GM21367 (cell line): ENCODE measurements at regions not wholly inside any gene's neighbourhood (a gene's known extent, or its start where the extent isn't known, plus 50 kb on each side); places are given as distances from the start of the nearest gene placed in this dataset.
"Not testable (repeated sequence)": the region's sequence is repeated elsewhere in the genome, so short reads cannot be mapped to it uniquely, and the experiment has no call there.

Experiments used
- ATAC-seq: cut with Tn5 transposase; IDR thresholded peaks from one replicate; pipeline ENCODE4 v1.9.1; 2021; ENCODE audit not compliant: unreplicated experiment

DNA sequence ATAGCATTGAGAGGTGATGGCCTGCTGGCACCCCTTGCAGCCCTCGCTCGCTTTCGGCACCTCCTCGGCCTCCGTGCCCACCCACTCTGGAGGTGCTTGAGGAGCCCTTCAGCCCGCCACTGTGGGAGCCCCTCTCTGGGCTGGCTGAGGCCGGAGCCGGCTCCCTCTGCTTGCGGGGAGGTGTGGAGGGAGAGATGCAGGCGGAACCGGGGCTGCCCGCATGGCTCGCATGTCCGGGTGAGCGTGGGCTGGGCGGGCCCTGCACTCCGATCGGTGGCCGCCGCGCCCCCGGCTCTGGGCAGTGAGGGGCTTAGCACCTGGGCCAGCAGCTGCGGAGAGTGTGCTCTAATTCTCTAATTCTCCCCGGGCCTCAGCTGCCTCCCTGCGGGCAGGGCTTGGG, 101.1 kb downstream of the KIF4B start:
- ATAC-seq, result no peak

DNA sequence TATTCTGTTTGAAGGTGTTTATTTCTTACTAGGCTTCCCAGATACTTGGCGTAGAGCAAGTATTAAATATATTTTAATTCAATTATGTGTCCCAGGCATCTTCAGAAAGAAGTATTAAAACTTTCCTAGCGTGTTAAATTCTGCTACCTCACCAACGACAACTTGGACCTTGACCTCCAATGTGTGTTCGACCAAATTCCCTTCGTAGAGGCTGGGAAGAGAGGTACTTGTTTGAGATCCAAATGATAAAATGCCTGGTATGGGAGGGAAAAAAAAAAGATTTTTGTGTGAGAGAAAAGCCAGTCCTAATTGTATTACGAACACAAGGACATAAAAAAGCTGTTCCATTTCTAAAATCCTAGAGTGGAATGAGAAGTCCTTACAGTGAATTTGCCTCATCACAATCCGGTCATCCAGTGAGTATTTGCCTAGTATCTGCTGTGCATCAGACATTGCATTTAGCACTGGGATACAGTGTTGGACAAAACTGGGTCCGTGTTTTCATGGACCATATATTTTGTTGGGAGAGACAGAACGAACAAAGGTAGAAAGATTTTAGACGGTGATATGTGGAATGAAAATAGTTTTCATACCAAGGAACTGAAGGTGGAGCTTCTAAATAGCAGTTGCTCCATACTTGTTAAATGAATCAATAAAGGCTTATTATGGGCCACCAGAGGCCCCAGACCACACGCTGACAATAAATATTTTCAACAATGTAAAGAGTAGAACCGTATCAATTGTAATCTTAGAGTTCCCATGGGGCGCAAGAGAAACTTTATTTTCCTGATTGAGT, 103.1 kb downstream of the KIF4B start:
- ATAC-seq, result no peak

DNA sequence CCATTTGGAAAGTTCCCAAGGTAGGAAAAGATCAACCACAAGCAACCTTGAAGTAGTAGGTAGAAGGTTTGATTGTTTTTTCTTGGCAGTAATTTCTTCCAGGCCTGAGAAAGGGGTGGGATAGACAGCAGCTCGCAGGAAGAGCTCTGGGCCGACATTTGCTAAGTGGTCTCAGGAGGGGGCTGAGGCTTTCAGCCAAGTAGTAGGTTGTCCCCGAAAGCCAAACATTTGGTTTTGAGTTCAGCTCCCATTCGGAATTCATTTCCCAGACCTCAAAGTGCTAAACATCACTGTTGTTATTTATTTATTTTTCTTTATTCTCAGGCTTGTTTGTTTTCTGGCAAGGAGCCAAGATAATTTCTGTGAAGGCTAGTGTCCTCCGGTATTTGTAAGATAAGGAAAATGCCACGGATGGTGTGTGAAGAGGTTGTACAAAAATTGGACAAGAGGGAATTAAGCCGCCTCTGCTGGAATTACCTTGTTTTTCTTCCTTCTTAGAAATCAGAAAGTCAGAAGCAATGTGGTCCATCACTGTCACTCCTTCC, 112.1 kb downstream of the KIF4B start:
- ATAC-seq, result no peak

DNA sequence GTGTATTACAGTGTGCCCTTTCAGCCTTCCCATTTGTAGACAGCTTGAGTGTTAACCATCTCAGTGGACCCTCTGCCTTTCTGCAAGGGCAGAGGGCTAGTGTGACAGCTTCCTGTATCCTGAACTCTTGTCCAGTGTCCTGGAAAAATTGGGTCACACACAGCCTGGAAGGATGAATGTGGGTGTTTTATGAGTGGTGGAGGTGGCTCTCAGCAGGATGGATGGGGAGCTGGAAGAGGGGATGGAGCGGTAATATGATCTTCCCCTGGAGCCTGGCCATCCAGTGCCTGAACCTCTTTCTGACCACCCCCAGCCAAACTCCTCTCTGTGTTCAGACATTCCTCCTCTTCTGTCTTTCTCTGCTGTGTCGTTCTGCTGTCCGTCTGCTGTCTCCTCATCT, 113.0 kb downstream of the KIF4B start:
- ATAC-seq, result no peak

DNA sequence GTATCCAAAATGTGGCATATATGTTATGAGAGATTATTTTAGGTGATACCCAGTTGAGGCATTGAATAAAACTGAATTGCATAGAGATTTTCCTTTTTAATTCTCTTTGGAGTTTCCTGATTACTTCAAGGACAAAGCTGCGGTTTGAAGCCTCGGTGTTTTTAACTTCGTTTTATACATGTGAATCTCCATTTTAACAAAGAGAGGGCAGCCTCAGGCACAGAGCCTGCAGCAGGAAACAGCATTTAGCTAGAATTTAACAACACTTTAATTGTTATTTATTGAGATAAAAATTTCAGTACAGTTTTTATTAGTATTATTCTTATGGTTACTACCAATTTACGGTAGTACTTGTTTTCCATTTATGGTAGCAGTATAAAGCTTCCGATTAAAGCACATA, 114.0 kb downstream of the KIF4B start:
- no peak for ATAC-seq

DNA sequence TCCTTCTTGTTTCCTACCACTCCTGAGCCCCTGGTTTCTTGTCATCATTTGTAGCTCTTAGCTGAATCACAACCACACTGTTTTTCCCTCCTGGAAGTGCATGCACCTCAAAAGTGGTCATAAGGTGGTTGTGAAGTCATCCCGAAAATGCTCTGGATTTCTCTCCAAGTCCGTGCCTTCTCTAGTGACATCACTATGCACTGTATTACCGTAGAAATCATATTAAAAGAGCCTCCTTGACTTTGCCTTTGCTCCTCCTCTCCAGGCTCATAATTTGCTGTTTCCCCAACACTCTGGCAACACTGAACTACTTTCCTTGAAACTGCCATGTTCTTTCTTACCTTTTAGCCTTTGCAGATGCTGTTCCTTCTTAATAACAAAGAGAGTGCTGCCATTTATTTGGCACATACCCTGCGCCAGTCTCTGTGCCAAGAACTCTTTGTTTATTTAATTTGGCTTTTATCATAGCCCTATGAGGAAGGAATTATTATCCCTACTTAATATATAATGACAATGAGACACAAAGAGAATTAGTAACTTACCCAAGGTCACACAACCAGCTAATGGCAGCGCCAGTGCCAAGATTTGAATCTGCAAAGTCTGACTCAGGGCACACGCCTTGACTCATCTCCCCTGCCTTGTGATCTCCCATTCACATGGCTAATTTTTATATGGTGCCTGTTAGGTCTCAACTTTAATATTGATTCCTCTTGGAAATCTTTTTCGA, 115.4 kb downstream of the KIF4B start:
- no peak for ATAC-seq

DNA sequence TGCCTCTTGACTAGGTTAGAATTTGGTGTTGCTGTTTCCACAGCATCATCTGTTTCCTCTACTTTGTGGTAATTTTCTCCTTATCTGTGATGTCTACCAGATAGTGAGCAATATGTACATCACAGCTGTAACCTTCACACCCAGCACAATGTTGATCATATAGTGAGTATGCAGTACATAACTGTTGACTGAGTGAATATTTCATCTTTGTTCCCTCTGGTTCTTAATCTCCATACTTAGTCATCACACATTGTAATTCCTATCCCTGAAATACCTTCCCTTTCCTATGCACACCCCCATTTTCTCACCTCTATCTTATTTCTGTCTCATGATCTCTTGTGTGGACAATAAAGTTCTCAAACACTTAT, 115.9 kb downstream of the KIF4B start:
- no peak for ATAC-seq

DNA sequence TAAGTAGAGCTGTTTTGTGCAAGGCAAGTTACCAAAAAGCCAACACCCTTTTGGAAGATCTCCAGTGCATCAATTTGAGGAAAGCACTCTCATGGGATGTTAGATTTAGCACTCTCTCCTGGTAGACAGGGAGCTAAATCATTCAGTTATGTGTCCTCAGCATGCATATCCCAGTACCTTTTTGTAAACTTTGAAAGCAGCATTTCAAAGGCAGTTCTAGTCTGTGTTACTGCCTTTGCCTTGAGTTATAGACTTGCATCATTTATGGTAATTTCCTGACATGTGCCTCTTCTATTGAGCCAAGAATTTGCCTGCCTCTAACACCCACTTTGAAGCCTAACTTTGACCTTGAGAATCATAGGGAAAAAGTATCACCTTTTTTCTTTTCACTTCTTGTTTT, 120.6 kb downstream of the KIF4B start:
- ATAC-seq, result no peak

DNA sequence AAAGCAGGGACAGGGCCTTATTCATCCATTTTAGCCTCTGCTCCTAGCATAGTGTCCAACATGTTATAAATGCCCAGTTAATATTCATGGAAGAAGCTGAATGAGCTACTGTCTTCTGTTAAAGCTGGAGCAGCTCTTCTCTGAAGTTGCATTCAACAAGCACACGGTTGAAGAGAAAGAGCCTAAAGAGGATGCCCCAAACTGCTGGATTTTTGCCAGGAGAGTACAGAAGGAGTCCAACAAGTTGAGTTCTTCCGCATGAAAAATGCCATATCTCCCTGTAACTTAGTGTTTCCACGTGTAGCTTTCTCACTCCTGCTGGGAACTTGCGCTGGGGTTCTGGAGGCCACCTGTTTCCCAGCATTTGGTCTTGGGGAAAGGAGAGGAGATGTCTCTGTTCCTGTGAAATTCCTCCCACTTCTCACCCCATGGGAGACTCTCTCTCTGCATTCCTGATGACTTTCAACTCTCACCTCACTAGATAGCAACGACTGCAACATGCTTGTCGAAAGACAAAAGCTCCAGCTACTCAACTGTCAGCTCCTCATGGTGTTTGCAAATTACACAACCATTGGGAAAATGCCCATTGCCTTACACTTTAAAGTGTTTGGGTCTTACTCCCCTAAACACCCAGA, 122.8 kb downstream of the KIF4B start:
- no peak for ATAC-seq

DNA sequence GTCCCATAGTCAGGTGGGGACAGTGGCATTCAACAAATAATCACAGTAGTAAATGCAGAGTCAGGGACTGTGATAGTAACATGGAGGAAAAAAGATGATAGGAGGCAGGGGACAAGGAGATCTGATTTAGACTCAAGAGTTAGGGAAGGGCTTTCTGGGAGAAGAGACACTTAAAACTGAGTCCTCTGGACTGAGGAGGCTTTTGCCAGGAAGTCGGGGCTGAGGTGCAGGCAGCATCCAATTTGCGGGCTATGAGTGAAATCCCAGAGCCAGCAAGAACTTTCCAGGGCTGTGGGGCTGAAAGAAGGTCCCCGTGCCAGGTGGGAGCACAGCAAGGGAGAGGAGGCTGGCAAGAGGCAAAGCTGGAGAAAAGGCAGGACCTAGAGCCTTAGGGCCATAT, 124.1 kb downstream of the KIF4B start:
- no peak for ATAC-seq

DNA sequence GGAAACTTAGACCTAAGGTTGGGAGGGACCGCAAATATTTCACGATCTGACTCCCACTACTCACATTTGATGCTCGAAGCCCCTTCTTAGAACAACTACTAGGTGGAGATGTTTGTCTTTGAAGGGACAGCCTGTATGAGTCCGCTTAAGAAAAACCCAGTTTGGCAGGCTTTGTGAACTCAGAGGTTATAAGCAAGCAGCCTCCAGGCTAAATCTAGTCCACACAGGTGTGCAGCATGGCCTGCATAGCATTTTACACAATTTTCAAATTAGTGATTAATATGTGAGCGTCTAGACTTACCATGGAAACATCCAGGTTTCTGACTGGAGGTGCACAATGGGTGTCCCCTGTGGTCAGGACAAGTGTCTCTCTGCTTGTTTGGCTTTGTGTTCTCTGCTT, 127.1 kb downstream of the KIF4B start:
- ATAC-seq, result no peak

DNA sequence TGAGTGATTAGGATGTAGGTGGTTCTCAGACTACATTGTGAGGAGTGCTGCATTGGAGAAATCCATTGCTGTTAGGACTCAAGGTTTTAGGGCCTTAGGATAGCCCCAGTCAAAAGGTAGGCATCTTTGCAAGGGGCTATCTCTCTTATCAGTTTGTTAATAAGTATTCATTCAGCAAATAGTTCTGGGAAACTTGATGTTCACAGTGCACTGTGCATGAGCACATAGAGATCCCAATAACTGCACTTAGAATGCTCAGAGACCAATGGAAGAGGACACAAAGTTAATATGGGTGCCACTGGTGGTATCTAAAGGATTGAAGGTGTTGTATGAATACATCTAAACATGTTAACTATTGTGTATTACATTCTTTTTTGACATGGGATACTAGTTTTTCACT, 131.4 kb downstream of the KIF4B start:
- no peak for ATAC-seq

DNA sequence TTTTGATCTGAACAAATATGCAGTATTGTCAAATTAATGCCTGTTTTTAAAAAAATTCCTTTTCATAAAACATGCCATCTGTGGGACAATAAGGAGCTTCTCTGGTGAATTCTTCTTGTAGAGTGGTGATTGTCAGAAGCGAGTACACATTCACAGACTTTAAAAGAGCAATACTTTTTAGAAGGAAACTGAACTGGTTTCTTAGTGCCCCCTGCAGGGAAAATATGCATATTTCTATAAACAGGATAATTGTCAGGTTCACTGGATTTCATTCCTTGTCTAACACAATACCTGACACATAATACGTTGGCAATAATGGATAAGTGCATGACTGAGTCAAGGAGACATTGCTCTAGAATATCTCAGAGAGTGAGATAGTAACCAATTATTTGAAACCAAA, 133.7 kb downstream of the KIF4B start:
- ATAC-seq, result no peak

DNA sequence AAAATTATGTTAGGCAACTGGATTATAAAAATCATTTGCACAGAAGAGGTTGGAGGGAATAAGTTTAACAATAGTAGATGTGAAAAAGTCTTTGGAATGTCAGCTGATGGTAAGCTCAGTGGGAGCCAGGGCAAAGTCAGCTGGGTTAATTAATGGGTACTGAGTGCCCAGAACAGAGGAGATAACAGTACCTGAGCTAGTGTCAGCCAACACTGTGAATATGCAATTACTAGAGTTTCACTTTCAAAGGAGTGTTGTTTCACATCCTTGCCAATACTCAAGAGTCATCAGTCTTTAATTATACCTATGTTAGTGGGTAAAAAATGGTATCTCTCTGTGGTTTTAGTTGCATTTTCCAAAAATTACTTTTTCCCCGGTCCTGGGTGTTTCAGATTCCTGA, 135.1 kb downstream of the KIF4B start:
- ATAC-seq, result peak; percentile 62

DNA sequence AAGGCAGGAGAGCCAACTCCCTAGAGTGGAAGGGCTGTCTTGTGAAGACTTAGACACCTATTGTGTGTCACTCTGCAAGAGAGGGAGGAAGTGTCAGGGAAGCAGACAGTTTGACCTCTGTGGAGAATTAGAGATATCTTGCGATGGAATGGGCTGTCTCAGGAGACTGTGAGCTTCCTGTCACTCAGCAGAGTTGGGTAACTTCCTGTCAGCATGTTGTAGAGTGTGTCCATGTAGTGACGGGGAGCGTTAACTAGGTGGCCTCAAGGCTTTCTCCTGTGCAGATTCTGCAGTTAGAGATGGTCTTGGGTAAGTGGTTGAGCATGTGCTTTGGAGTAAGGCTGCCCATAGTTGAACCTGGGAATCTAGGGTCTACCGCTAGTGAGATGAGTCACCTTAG, 136.5 kb downstream of the KIF4B start:
- no peak for ATAC-seq

DNA sequence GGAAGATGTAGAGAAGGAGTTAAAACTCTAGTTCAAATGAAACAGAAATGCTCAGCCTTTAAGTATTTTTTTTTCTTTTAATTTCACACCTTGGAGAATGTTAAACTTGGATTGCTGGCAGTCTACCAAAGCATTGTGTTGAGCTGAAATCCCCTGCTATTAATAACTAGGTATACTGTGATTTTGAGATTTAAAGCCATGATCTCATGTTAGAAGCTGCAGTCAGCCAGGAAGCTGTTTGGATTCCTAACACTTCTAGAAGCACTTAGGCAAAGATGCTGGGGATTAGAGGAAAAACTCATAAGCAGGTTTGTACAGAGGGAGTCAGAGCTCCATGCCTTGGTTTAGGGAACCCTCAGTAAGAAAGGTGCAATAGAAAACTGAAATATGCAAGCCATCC, 141.4 kb downstream of the KIF4B start:
- ATAC-seq, result no peak

DNA sequence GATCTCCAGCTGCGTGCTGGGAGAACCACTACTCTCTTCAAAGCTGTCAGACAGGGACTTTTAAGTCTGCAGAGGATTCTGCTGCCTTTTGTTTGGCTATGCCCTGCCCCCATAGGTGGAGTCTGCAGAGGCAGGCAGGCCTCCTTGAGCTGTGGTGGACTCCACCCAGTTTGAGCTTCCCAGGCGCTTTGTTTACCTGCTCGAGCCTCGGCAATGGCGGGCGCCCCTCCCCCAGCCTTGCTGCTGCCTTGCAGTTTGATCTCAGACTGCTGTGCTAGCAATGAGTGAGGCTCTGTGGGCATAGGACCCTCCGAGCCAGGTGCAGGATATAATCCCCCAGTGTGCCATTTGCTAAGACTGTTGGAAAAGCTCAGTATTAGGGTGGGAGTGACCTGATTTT, 149.5 kb downstream of the KIF4B start:
- ATAC-seq, result not testable (repeated sequence)

DNA sequence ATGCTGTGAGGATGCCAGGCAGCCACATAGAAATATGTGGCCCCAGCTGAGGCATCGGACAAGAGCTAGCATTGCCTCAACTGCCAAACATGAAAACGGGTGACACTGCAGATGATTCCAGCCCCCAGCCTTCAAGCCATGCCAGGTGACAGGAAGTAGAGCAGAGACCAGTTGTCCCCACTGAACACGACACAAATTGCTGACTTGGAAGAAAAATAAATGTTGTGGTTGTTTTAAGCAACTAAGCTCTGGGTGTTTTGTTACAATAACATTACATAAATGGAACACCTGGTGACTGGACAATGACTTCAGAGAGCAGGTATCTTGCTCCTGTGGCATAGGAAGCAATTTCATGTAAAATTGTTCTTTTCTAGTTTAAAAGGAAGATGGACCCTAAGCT, 154.2 kb downstream of the KIF4B start:
- no peak for ATAC-seq

DNA sequence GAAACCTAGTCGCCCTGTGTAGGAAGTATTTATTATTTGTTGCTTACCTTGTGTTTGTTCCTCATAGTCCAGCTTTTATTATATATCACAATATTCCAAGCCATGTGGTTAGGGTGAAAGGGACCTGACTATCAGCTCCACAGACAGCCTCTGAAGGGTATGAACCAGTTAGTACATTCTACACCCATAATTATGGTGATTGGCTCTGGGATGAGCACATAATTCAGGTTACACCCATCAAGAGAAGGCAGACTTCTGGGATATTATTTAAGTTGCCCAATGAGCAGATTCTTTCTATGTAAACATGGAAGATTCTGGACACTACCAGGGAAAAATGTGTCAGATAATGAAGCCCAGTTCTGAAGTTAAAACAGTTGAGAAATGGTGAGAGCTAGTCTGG, 168.0 kb downstream of the KIF4B start:
- ATAC-seq, result no peak

DNA sequence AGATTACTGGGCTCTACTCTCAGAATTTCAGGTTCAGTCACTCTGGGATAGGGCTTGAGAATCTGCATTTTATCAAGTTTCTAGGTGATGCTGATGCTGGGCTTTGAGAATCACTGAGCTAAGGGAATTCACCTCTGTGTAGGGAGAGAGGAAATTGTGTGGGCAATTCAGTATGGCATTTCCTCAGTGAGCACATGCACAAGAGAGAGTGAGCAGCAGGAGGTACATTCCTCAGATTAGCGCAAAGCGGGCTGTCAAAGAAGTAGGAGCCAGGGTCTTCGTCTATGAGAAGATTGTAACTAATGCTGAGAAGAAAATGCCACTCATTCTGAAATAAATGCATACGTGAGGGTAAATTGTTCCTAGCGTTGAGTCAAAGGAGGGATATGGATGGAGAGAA, 175.9 kb downstream of the KIF4B start:
- no peak for ATAC-seq

DNA sequence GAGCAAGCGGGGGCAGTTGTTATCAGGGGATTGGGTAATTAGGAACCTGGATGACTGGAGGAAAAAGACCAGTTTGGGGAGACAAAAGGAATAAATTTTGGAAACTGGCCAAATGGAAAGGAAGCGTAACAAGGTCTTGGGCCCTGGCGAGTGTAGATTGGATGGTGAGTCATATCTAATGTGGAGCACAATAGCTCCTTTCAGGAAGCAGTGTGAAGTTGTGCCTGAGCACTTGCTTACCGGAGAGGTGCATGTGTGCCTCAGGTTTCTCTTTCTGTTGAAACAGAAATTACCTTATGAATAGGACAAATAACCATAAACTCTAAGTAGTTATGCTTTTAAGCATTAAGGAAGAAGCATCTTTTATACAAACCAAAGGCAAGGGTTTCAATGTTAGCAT, 176.4 kb downstream of the KIF4B start:
- no peak for ATAC-seq

DNA sequence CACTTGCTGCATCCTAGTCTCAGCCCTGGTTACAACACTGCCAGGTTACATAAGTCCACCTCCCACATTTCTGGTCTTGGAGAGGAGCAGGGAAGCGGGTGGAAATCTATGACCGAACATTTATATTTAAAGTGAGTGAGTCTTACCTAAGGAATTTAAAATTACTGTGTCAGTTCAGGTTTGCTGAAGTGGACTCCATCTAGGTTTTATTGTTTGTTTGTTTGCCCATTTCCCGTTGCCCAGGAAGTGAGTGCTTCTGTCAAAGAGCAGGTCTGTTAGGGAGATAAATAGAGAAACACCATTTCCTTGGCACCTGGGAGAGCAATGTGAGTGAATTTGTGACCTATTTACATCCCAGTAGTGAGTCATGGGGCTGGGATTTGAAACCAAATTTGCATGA, 179.5 kb downstream of the KIF4B start:
- no peak for ATAC-seq
